Skin epidermis (tissue), 12 donors: ENCODE measurements at regions not wholly inside any gene's neighbourhood (a gene's known extent, or its start where the extent isn't known, plus 50 kb on each side); places are given as distances from the start of the nearest gene placed in this dataset.
A peak's percentile ranks its signal among the peaks of the same experiment; 100 is the strongest.

Experiments
- H3K27ac ChIP-seq, 21 experiments: fragments of 200-600 bp; sonication (generic) in 11 of 21; one replicate each; pipeline ENCODE4 v1.5.0; 2020; ENCODE audit warnings: mild to moderate bottlenecking in 3 of 21, inconsistent platforms in 2 of 21, moderate library complexity in 2 of 21
- H3K4me3 ChIP-seq, 7 experiments: fragments of 200-600 bp; sonication (generic) in 2 of 7; one replicate each; pipeline ENCODE4 v1.5.0; 2020; ENCODE audit warnings: inconsistent platforms in 2 of 7, mild to moderate bottlenecking in 2 of 7, moderate library complexity in 1 of 7

GRCh38 chr11:134652586-134653255 lies 240.7 kb upstream of the B3GAT1 start:
- no peak overlapping the region for H3K4me3 ChIP-seq
- H3K27ac ChIP-seq, result no peak overlapping the region

GRCh38 chr11:134647066-134647743 lies 235.2 kb upstream of the B3GAT1 start:
- no peak overlapping the region for H3K27ac ChIP-seq
- no peak overlapping the region for H3K4me3 ChIP-seq

GRCh38 chr11:134646561-134646960 lies 234.5 kb upstream of the B3GAT1 start:
- no peak overlapping the region for H3K4me3 ChIP-seq
- no peak overlapping the region for H3K27ac ChIP-seq

- H3K27ac ChIP-seq, result no peak overlapping the region
- no peak overlapping the region for H3K4me3 ChIP-seq
Observed at GRCh38 chr11:134645576-134645975, 233.5 kb upstream of the B3GAT1 start.

- Histone ChIP-seq H3K4me3 (no peak overlapping the region), H3K27ac (no peak overlapping the region)
Observed at GRCh38 chr11:134644476-134645456, 232.7 kb upstream of the B3GAT1 start.

GRCh38 chr11:134643115-134644012 lies 231.3 kb upstream of the B3GAT1 start:
- H3K4me3 ChIP-seq, result no peak overlapping the region
- H3K27ac ChIP-seq, result no peak overlapping the region

GRCh38 chr11:134642206-134642605 lies 230.2 kb upstream of the B3GAT1 start:
- no peak overlapping the region for H3K4me3 ChIP-seq
- peak overlapping the region in 1 of 21 experiments; percentile 47 for H3K27ac ChIP-seq

GRCh38 chr11:134640971-134641968 lies 229.2 kb upstream of the B3GAT1 start:
- Histone ChIP-seq H3K4me3 (no peak overlapping the region), H3K27ac (peak overlapping the region in 11 of 21 experiments; percentile 6 to 83 (median 59))

GRCh38 chr11:134640536-134640935 lies 228.5 kb upstream of the B3GAT1 start:
- Histone ChIP-seq H3K4me3 (no peak overlapping the region), H3K27ac (peak overlapping the region in 17 of 21 experiments; percentile 23 to 83 (median 56))

GRCh38 chr11:134639586-134640330 lies 227.7 kb upstream of the B3GAT1 start:
- H3K27ac ChIP-seq, result peak overlapping the region in 15 of 21 experiments; percentile 44 to 83 (median 56)
- no peak overlapping the region for H3K4me3 ChIP-seq

- Histone ChIP-seq H3K4me3 (no peak overlapping the region), H3K27ac (no peak overlapping the region)
Observed at GRCh38 chr11:134638796-134639430, 226.9 kb upstream of the B3GAT1 start.

GRCh38 chr11:134637091-134638015 lies 225.3 kb upstream of the B3GAT1 start:
- Histone ChIP-seq H3K27ac (no peak overlapping the region), H3K4me3 (no peak overlapping the region)

- Histone ChIP-seq H3K4me3 (no peak overlapping the region), H3K27ac (no peak overlapping the region)
Observed at GRCh38 chr11:134636071-134636470, 224.0 kb upstream of the B3GAT1 start.

GRCh38 chr11:134634897-134635831 lies 223.1 kb upstream of the B3GAT1 start:
- Histone ChIP-seq H3K4me3 (no peak overlapping the region), H3K27ac (no peak overlapping the region)

- H3K4me3 ChIP-seq, result no peak overlapping the region
- H3K27ac ChIP-seq, result no peak overlapping the region
Observed at GRCh38 chr11:134633276-134633675, 221.2 kb upstream of the B3GAT1 start.
